HTR-8/SVneo (cell line): ENCODE measurements at regions not wholly inside any gene's neighbourhood (a gene's known extent, or its start where the extent isn't known, plus 50 kb on each side); places are given as distances from the start of the nearest gene placed in this dataset.

Experiments used
- DNase-seq: peaks from one replicate; pipeline ENCODE4 v3.0.0; 2011; ENCODE audit warnings: low spot score, mixed read lengths; ENCODE audit not compliant: insufficient read length
- FAIRE-seq: peaks from 2 replicates; lab custom pipeline; 2011; peaks lifted over from hg19 to GRCh38; lab: Jason Lieb, UNC

DNA sequence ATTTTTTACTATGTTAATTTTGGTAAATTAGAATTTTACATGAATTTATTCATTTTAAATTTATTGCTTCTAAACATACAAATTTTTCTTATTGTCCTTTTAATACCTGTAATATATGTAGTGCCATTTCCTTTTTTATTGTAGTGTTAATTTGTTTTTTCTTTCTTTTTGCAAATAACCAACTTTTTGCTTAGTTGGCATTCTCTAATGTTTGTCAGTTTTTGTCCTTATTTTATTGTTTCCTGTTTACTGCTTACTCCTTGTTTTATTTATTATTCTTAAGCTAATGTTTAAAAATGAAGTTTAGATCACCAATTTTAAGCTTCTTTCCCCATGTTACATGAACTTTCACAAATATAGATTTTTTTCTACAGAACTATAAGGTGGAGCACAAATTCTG, 516.6 kb downstream of the SLITRK1 start:
- FAIRE-seq = no peak
- DNase-seq = no peak

- no peak for FAIRE-seq
- no peak for DNase-seq
Observed at GRCh38 chr13:83355041-83355440, 527.2 kb downstream of the SLITRK1 start.

DNA sequence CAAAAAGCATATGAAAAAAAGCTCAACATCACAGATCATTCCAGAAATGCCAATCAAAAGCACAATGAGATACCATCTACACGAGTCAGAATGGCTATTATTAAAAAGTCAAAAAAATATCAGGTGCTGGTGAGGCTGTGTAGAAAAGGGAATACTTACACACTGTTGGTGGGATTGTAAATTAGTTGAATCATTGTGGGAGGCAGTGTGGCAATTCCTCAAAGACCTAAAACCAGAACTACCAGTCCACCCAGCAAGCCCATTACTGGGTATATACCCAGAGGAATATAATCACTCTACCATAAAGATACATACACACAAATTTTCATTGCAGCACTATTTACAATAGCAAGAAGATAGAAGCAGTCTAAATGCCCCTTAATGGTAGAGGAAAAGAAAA, 529.9 kb downstream of the SLITRK1 start:
- DNase-seq (no peak), FAIRE-seq (no peak)

- no peak for DNase-seq
Observed at GRCh38 chr13:83350569-83350968, 531.7 kb downstream of the SLITRK1 start.

DNA sequence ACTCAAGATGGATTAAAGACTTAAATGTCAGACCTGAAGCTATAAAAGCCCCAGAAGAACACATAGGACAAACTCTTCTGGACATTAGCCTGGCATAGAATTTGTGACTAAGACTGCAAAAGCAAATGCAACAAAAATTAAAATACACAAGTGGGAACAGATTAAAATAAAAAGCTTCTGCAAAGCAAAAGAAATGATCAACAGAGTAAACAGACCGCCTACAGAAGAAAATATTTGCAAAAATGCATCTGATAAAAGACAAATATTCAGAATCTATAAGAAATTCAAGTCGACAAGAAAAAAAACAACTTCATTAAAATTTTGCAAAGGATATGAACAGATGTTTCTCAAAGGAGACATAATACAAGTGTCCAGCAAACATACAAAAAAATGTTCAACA, 537.8 kb downstream of the SLITRK1 start:
- DNase-seq (no peak), FAIRE-seq (no peak)

More at GRCh38 chr13:83350569-83350968, 531.7 kb downstream of the SLITRK1 start:
- FAIRE-seq = no peak

DNA sequence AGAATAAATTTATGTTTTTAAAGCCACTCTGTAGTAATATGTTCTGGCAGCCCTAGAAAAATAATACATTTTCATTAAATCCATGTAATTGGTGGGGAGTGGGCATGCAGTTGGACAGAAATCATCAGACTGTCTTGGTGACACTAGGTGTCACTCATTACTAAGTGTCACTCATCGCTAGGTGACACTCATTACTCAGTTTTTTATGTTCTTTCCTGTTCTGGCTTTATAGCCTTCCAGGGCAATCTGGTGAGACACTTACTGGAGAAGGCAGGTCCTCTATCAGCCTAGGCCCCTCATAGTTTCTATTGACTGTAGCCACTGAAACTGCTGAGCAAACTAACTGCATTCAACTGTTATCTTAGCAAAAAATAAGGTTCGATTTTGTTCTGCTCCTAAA, 542.1 kb downstream of the SLITRK1 start:
- FAIRE-seq (no peak), DNase-seq (no peak)

DNA sequence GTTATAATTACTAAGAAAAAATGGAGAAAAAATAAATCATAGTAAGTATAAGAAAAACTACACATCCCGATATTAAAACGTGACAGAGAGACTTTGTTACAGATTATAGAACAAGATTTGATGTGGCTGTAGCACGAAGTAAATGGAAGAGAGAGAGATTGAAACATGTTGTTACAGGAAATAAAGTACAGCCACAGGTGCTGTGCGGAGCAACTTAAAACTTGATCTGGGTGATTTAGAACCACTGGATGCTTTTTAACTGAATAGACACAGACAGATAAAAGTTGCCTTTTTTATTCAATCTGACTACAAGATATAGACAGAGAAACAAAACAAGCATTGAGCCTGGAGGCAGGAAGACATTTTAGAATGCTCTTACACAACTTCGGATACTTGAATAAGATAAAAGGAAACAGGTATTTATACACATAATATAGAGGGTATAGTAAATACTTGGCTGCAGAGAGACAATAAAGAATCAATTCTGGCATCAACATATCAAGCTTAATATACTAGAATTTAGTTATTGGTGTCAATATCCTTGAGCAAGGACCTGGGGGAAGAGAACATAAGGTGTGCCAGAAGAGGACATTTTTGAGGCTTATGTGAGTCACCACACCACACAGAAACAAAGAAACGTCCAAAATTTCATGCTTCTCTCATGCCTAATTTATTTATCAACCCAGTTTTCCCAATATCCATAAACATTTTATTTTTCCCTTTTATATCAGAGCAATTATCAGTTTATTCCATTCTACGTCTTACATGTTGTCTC, 548.5 kb downstream of the SLITRK1 start:
- no peak for FAIRE-seq
- no peak for DNase-seq

- DNase-seq (no peak), FAIRE-seq (no peak)
Observed at GRCh38 chr13:83332751-83333150, 549.5 kb downstream of the SLITRK1 start.

GRCh38 chr13:83327091-83327490, 555.2 kb downstream of the SLITRK1 start:
- DNase-seq (no peak), FAIRE-seq (no peak)

DNA sequence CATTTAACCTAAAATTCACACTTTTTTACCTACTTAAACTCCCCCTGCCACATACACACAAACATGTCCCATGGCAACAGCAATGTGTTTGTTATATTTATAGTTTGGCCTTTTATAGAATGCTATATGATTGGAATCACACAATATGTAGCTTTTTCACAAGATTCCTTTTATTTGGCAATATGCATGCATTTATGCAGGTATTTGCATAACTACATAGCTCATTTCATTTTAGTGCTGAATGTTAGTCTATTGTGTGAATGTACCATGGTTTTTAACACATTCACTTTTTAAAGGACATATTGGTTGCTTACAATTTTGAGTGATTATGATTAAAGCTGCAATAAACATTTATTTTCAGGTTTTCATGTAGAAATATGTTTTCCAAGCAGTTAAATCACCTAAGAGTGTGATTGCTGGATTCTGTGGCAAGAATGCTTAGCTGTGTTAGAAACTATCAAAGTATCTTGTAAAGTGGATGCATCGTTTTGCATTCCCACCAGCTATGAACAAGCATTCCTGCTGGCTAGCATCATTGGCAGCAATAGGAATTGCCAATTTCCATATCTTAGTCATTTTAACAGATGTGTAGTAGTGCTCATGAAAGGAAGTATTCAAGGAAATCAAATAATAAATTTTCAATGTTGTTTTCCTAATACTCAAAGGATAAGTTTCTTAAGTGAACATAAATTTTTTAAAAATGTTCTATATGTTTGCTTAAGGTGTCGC, 557.0 kb downstream of the SLITRK1 start:
- FAIRE-seq (no peak), DNase-seq (no peak)

DNA sequence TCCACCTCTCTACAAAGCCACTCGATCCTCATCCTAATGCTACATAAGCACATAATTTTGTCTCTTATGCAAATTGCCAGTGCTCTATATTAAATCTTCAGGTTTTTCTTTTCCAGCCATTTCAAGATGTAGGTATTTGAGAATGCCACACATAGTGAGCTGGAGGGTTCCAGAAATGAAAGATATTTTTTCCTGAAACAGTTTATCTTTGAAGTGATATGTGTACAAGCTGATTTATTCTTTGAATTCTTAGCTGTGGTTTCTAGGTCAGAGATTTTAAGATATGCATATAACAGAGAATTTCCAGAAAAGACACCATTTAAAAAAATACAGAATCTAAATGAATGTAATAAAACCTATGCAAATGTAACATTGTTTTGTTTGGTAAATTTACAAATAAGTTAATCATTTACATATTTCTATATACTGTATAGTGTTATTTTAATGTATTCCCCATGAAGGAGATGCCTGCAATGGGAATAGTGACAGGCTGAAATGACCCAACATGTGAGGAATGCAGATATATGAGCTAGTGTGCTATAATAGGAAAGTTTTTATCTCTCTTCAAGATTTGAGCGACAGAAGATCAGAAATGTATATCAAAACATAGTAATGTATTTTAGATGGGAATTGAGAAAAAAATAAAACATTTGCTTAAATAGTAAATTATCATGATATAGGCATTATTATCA, 570.2 kb downstream of the SLITRK1 start:
- FAIRE-seq (no peak), DNase-seq (peak; percentile 5)

DNA sequence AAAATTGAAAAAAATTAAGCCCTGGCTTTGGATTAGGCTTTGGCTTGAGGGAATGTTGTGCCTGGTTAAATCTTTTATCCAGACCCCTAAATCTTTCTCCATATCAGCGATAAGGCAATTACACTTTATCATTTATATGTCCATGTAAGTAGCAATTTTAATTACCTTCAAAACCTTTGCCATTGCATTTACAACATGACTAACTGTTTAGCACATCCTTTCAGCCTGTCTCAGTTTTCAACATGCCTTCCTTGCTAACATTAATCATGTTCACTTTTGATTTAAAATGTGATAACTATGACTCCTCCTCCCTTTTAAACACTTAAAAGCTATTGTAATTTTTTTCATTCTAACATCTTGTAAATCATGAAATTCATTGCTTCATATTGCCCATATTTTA, 583.7 kb downstream of the SLITRK1 start:
- FAIRE-seq (no peak), DNase-seq (no peak)

DNA sequence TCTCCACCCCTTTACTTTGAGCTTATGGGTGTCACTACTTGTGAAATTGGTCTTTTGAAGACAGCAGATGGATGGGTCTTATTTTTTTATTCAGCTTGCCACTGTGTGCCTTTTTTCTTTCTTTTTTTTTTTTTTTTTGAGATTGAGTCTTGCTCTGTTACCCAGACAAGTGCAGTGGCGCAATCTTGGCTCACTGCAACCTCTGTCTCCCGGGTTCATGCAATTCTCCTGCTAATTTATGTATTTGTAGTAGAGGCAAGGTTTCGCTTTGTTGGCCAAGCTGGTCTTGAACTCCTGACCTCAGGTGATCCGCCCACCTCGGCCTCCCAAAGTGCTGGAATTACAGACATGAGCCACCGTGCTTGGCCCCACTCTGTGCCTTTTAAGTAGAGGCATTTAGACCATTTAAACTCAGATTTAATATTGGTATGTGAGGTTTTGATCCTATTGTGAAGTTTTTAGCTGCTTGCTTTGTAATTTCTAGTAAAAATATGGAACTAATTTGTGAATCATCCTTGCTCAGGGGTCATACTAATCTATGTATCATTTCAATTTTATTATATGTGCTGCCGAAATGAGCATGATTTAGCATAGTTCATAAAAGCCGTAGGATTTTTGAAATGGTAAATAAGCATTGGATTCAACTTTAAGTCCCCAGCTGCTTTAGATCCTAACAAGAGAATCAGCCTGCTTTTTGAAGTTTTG, 584.5 kb downstream of the SLITRK1 start:
- no peak for FAIRE-seq

GRCh38 chr13:83295686-83296085, 586.6 kb downstream of the SLITRK1 start:
- FAIRE-seq = no peak
- DNase-seq = no peak

More for the DNA sequence above, 584.5 kb downstream of the SLITRK1 start:
- DNase-seq = no peak

DNA sequence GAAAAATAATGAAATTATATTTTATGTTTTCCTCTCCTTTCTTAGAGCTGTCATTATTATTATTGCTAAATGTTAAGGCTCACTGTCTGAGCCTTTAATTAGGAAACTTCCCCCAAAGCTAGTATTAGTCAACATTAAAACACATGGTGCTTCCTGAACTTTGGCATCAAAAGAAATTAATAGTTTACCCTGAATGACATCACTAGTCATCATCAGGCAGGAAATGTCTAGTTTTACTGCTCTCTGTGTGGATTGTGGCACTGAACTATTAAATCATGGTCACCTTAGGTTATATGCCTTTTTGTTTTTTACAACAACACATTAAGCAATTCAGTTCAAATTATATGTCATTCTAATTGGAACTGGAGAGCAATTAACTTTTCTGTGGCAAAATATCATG, 595.5 kb downstream of the SLITRK1 start:
- FAIRE-seq (no peak), DNase-seq (no peak)

- no peak for FAIRE-seq
- DNase-seq = no peak
Observed at GRCh38 chr13:83281654-83282053, 600.6 kb downstream of the SLITRK1 start.

DNA sequence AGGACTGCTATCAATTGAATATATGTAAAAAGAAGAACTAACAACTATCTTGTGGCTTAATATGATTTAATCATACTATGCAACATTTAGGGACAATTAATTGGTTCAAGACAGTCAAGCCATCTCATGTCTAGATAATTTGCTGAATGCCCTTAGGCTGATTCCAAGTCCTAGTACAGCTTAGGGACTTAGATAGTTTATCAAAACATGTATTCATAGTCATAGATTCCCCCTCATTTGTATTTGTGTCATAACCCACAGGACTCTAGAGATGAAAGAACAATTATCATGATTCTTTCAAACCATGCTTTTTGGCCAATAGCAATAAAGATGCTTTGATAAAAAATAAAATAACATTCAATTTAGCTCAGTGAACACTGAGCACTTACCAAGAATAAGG, 607.6 kb downstream of the SLITRK1 start:
- no peak for DNase-seq
- no peak for FAIRE-seq

DNA sequence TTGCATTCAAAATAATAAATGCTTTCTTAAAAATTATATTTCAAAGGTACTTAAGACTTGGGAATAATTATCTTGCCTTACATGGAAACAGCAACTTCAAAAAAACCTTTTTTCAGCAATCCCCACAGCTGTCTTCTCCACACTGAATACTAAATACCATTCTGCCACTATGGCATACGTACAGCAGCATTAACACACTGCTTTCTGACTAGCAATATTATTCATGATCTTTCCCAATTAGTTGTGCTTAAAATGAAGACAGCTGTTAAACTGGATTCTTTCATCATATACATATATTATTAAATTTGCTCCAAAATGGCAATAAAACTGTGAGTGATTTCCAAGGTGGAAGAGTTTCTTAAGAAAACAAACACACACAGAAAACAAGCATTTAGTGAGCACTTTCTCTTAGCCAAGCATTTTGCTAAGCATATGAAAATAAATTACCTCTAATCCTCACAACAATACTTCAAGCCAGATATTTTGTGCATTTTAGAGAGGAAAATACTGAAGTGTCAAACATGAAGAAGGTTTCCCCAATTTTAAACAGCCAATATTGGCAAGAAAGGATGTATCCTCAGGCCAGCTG, 609.5 kb downstream of the SLITRK1 start:
- FAIRE-seq (no peak), DNase-seq (no peak)

DNA sequence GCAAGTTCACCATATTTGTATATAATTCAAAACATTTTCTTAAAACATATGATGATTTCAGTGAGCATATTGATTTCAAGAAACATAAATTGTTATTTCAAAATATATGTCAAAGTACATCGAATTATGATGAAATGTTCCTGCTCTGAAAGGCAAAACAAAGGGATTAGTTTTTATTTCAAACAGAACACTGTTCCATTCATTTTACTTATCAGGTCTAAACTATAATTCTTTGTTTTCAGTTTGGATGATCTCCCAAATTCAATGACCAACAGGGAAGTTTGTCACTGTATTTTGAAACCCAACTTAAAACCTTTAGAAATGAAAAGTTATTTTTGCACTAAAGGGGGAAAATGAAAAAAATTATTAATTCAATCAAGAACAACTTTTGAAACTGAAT, 610.2 kb downstream of the SLITRK1 start:
- FAIRE-seq = no peak
- no peak for DNase-seq

DNA sequence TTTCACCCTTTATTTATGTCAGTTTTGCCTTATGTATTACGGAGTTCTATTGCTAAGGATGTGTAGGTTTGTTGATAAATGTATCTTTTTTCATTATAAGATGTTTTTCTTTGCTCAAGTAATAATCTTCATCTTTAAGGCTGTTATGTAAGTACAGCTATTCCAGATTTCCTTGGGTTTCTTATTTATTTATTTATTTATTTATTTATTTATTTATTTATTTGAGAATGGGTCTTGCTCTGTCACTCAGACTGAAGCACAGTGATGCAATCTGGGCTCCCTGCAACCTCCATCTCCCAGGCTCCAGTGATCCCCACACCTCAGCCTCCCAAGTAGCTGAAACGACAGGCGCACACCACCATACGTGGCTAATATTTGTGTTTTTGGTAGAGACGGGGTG, 617.0 kb downstream of the SLITRK1 start:
- FAIRE-seq (no peak), DNase-seq (no peak)
